ENCODE measurements at regions not wholly inside any gene's neighbourhood (a gene's known extent, or its start where the extent isn't known, plus 50 kb on each side); places are given as distances from the start of the nearest gene placed in this dataset.

- TF ChIP-seq, protein P1, sequence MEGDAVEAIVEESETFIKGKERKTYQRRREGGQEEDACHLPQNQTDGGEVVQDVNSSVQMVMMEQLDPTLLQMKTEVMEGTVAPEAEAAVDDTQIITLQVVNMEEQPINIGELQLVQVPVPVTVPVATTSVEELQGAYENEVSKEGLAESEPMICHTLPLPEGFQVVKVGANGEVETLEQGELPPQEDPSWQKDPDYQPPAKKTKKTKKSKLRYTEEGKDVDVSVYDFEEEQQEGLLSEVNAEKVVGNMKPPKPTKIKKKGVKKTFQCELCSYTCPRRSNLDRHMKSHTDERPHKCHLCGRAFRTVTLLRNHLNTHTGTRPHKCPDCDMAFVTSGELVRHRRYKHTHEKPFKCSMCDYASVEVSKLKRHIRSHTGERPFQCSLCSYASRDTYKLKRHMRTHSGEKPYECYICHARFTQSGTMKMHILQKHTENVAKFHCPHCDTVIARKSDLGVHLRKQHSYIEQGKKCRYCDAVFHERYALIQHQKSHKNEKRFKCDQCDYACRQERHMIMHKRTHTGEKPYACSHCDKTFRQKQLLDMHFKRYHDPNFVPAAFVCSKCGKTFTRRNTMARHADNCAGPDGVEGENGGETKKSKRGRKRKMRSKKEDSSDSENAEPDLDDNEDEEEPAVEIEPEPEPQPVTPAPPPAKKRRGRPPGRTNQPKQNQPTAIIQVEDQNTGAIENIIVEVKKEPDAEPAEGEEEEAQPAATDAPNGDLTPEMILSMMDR (conservative IDR thresholded peaks at IDR 0.05; ENCODE audit: low read depth, low read length): no peak
- TF ChIP-seq EZH2 (IDR thresholded peaks at IDR 0.05; ENCODE audit: borderline replicate concordance, low read depth, low read length, poor library complexity, severe bottlenecking): no peak
Observed at GRCh38 chr14:49036984-49037516, 549.1 kb downstream of the RPS29 start.
